GM19238 (cell line): ENCODE measurements at regions not wholly inside any gene's neighbourhood (a gene's known extent, or its start where the extent isn't known, plus 50 kb on each side); places are given as distances from the start of the nearest gene placed in this dataset.
"Not testable (repeated sequence)": the region's sequence is repeated elsewhere in the genome, so short reads cannot be mapped to it uniquely, and the experiment has no call there.

Experiments used
- DNase-seq: peaks from one replicate; pipeline ENCODE4 v3.0.0; 2011; ENCODE audit warnings: low spot score; ENCODE audit not compliant: insufficient read length

DNA sequence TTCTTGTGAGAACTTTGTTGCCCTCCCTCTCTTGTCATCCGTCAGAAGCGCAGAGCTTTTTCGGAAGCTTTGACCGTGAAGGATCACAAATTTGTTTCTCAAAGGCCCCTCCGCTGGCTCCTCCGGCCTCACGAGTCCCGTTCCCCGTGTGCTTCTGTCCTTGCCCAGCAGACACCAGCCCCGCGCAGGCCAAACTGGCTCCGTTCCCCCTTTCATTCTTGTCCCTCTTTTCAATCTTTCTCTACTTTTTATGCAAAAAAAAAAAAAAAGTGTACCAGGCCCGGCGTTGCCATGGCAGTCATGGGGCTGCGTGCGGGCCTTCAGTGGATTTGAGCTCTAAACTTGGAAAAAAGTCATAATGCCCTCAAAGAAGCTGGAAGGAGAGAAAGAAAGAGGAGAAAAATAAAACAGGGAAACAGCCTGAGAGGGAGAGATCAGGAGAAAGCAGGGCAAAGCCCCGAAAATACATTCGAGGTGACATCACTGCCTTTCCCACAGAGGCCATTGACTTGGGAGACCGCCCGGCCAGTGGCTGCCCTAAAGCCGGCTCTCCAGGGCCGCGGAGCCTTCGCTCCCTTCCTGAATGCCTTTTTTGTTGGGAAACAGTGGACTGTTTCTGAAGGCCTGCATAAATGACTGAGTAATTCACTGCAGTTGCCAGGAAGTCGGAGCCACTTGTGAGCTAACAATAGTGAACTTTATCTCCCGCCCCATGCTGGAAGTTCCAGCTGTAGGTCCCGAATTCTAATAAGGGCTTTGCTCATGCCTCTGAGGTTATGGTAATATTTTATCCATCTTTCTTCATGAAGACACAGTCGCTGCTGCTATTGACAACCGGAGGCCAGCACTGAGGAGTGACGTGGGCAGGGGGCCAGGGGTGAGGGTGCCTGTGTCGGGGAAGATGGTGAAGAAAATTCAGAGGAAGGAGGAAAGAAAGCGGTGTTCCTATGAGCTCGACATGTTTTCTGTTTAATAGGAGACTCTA lies 670.9 kb downstream of the QKI start:
- no peak for DNase-seq

DNA sequence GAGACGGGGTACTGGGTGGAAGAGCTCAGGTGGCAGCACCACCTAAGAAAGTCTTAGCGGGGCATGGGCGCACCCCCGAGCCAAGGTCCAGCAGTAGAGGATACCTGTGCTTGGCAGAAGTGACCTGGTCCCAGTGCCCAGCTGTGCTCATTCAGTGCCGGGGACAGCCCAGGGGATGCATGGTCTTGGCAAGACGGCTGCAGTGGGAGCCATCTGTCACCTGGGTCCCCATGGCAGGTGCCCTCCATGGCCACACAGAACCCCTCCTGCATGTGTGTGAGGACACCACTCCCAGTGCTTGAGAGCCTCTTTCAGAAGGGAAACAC lies 664.7 kb downstream of the QKI start:
- no peak for DNase-seq

DNA sequence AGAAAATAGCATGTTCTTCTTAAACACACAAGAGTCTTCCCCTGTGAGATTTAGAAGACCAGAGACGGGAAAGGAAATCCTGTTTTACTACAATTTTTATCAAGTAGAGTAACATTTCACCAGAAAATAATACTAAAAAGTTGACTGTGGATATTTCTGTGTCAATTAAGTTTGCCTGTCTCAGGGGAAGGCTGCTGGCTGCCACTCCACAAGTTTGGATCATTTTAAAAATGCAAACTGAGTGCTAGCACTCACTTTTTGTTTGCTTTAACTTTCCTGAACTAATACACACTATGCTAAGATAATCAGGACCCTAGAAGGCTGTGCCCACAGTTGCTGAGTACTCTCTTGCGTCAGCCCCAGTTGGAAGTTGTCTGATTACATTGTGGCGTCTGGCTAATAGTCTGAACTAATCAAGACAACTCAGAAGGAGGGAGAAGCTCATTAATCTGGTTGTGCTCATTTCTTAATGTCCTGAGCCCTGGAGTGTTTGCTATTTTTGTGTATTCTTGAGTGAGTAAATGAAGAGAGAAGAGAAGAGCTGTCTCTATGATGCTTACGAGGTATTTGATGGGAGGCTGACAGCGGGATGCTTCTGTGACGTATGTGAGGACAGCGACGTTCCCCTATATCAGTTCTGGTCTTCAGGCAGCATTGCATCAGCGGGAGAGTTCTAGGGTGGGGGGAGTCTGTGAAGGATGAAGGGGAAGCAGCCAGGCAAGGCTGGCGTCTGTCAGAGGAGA lies 664.2 kb downstream of the QKI start:
- DNase-seq = no peak

DNA sequence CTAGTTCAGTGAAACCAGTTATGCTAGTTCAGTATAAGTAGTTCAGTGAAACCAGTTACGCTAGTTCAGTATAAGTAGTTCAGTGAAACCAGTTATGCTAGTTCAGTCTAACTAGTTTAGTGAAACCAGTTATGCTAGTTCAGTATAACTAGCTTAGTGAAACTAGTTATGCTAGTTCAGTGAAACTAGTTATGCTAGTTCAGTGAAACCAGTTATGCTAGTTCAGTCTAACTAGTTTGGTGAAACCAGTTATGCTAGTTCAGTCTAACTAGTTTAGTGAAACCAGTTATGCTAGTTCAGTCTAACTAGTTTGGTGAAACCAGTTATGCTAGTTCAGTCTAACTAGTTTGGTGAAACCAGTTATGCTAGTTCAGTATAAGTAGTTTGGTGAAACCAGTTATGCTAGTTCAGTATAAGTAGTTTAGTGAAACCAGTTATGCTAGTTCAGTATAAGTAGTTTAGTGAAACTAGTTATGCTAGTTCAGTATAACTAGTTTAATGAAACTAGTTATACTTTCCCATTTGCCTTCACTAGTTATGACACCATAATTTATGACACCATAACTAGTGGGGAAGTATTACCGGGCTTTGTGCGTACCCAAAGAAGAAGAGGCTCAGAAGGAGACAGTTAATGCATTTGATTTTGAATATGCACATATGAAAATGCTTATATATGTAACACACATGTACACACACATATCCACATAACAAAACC lies 662.5 kb downstream of the QKI start:
- not testable (repeated sequence) for DNase-seq

DNA sequence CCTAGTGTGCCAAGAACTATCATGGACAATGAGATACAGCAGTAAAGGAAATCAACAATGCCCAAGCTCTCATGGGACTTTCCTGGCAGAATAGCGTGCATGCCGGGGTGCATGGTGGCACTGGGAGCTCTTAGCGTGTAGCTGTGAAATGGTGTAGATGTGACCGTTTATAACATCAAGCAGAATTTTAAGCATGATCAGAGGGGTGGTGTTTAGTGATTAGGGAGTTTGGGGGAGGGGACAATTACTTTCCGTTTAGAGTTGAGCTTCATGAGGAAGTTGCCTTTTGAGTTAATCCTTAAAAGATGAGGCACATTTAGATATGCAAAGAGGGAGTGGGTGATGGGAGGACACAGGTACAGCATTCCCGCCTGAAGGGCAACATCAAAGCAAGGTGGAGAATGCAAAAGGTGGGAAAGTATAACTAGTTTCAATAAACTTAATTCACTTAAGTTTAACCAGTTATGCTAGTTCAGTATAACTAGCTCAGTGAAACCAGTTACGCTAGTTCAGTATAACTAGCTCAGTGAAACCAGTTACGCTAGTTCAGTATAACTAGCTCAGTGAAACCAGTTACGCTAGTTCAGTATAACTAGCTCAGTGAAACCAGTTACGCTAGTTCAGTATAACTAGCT lies 661.6 kb downstream of the QKI start:
- DNase-seq = no peak

DNA sequence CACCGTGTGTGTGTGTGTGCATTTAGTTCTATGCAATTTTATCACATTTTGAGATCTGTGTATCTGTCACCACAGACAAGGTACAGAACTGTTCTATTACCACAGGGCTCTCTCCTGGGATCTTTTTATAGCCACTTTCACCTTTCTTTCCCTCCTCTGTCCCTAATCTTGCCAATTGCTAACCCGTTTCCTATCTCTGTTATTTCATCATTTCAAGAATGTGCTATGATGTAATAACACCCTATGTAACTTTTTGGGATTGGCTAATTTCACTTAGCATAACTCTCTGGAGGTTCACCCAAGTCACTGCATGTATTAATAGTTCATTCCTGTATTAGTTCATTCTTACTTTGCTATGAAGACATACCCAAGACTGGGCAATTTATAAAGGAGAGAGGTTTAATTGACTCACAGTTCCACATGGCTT lies 657.7 kb downstream of the QKI start:
- DNase-seq = no peak

DNA sequence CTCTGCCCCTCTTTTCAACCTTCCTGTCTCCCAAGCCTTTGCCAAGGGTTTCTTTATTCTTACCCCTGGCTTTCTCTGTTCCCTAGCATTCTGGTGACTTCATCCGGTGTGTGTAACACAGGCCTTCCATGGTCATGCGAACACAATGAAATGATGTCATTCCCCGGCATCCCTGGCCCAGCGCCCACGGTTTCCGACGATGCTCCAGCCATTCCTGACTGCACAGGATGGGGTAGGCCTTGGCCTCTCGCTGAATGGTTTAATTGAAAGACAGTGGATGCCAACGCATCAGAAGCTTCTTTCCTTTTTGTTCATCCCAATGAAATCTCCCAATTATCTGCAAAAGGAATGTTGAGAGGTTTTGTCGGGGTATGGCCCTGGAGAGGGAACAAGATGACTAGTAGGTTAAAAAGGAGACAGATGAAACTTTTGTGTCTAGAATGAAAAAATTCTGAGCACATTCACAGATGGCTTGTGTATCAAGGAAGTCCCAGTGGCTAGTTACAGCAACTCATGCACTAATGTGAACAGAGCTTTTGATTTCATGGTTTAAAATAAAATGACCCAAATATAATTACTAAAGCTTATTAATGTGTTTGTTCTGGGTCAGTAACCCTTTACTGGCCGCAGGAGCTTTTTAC lies 655.0 kb downstream of the QKI start:
- DNase-seq = no peak

DNA sequence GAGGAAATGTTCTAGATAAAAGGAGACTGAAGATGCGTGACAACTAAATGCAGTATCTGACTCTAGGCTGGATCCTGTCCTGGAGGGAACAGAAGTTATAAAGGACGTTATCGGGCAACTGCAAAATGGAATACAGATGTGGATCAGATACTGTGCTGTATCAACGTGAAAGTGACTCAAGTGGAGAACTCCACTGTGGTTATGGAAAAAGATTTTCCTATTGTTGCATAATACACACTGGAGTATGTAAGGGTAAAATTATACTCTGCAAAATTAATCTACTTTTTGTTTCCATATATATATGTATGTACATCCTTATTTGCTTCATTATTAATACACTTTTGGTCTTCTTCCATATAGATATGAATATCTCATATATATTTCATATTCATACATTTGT lies 654.0 kb downstream of the QKI start:
- no peak for DNase-seq

DNA sequence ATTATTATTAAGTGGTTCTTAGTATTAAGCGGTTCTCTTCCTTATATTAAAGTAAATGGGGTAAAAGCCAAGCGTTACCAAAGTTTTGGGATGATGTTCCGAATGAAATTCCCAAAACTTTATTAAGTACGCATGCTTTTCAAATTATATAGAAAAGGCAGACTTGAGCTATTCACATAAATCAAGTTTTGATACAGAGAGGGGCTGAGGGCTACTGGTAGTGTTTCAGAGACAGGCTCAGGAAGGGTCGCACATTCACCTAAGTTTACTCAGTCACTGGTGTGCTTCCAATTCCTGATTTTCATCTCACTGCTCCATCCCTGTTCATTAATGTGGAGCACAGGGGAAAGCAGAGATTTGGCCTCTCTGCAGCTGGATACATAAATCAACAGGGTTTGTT lies 652.2 kb downstream of the QKI start:
- DNase-seq = no peak

DNA sequence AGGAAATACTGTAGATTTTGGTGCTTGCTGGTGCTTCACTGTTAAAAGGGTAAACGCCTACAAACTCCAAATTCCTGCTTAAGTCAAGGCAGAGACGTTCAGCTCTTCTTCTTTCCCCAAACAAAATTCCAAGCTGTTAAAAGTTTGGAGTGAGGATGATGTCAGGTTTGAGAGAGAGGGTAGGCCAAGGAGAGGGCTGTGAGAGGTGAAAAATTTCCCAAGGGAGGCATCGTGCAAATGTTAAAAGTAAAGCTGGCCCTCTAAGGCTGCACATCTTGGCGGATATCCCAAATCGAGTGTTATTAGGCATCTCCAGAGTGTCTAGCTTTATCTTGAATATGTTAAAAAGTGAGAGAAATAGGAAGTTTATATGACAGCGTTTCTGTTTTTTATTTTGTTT lies 651.8 kb downstream of the QKI start:
- no peak for DNase-seq

DNA sequence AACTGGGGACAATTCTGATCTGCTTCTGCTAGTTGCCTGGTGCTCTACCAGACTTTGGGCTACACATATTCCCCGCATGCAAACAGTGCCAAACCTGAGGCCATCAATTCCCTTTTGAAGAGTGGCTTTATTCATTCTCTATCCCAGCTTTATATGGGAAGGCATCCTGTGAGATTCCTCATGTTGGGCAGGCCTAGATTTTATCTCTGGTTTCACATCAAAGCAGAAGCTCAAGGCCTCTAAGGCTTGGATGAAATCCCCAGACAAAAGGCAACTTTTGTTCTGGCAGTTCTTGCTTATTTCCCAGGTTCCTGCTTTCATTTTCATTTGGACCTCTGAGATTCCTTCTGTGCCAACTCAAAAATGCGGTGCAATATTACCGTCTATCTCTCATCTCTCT lies 648.8 kb downstream of the QKI start:
- no peak for DNase-seq

DNA sequence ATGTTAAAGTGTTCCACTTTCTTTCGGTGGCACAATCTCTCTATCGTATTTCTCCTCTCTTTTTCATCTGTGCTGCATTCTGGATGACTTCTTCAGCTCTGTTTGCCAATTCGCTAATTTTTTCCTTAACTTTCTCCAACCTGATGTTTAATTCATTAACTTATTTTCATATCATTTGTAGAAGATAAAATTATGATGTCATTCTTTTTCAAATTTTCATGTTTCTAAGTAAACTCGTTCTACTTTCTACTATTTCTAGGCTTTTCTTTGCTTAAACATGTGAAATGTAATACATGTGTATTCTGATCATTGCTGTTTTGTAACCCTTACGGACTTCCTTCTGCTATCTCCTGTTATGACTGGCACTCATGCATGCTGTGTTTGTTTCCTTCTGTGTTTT lies 648.4 kb downstream of the QKI start:
- DNase-seq = no peak

DNA sequence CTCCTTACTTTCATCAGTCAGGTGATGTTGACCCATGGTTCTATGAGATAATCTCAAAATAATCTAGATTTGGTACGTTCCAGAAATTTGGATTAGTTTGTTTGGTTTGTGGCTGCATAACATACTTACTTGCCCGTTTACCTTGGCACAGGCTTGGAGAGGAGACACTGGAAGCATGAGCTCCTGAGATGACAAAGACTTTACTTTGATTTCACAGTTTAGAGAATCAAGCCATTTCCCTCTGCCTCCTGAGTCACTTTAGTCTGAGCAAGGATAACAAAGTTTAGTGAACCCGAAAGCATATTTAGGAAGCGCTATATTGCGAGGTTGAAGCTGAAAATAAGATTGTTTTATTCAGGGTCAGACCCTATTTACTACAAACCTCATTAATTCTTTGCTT lies 643.4 kb downstream of the QKI start:
- no peak for DNase-seq

DNA sequence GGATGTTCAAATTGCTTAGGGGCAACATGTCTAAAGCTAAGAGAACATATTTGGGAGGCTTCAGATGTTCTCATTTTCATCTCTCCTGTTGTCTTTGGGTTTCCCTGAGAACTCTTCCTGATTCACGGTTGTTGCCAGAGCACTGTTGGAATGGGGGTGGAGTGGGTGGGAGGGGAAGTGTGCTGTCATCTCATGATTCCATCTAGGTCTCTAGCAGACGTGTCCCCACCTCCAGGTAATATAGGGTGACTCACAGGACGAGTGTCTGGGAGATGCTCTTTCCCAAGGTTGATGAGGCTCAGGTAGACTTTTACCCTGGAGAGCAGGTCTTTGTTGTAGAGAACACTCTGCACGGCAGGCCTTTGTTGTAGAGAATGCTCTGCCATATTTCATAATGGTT lies 636.9 kb downstream of the QKI start:
- DNase-seq = no peak

DNA sequence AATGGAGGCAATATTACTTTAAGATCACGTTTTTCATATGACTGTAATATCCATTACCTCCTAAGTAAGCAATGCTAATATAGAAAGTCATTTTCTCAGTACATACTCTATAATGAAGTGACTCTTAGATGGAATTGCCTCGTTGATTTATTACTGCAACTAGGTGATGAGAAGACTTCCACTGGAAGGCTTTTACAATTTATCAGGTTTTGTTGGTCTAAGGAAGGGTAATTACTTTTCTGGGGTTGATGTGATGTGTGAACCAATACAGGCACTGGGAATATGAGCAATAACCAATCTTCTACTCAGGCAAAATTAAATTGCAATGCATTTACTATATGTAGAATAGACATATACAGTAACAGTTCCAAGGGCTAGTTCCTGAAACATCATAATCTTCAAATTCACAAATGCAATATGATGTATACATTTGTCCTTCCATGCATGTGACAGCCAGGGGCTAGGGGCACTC lies 635.0 kb downstream of the QKI start:
- DNase-seq = no peak

DNA sequence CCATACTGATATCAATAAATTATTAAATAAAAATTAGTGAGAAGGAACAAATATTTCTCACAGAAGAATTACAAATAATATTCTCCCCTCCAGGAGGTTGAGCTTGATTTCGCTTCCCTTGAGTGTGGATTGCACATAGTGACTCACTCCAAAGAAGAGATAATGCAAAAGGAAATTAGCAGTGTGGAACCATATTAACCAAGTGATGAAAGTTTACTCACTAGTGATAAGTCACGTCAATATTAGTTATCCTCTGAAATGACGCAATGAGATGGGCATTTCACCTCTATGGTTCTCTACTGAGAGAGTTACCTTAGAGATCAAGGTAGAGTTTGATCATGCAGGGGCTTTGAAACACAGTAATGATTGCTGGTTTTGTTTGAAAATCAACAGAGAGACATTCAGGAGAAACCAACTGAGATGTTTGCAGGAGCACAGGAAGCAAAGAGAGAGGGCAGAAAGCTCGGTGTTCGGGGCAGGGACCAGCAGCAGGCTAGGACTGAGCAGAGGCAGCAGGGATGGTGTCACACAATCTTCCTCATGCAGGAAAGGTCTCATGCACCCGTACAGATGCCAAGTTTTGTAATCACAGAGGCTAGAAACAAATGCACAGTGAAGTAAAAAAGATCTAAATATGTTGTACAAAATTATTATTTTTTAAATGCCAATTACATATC lies 634.5 kb downstream of the QKI start:
- DNase-seq = no peak

DNA sequence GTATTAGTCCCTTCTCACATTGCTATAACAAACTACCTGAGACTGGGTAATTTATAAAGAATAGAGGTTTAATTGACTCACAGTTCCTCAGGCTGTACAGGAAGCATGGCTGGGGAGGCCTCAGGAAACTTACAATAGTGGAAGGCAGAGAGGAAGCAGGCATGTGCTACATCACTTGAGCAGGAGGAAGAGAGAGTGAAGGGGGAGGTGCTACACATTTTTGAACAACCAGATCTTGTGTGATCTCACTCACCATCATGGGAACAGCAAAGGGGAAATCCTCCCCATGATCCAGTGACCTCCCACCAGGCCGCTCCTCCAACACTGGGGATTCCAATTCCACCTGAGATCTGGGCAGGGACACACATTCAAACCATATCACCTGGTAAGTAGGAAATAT lies 630.6 kb downstream of the QKI start:
- DNase-seq = no peak

DNA sequence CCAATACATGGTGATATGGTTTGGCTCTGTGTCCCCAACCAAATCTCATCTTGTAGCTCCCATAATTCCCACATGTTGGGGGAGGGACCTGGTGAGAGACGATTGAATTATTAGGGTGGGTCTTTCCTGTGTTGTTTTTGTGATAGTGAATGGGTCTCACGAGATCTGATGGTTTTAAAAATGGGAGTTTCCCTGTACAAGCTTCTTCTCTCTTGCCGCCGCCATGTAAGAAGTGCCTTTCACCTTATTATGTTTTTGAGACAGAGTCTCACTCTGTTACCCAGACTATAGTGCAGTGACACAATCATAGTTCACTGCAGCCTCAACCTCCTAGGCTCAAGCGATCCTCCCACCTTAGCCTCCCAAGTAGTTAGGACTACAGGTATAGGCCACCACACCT lies 629.1 kb downstream of the QKI start:
- DNase-seq = not testable (repeated sequence)

DNA sequence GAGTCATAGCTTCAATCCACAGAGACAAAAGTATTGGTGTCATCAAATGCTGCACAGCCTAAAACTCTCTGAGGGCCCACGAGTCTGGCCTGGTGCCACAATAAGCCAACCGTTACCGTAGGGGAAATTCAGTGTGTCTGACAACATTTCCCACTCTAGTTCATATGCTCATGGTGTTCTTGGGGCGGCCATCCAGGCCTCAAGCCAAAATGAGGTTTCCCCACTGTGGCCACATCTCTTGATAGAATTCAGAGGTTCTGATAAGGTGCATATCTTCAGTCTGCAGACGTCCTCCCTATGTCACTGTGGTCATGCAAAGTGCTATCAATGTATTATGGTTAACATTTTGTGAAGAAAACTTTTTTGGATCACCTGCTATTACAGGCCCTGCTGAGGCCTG lies 627.7 kb downstream of the QKI start:
- no peak for DNase-seq

DNA sequence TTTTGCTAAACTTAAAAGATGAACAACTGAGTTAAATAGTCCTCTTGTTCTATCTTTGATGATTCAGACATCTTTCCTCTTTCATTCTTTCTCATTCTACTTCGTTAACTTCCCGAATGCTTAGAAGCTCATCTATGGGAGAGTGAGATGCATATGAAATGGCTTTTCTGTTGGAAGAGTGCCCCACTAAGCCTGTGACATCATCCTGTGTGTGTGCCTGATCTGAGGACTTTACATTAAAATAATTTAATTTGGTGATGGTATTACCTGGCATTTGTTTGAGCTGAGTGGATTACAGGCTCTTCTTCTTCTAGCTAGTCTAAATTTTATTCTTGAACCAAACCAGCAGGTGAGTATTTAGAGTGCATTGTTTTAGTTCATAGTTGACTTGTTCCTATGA lies 626.5 kb downstream of the QKI start:
- DNase-seq = no peak
